CD4-positive, alpha-beta T cell treated with Interferon alpha-2 for 1 hour (primary cell): ENCODE measurements at regions not wholly inside any gene's neighbourhood (a gene's known extent, or its start where the extent isn't known, plus 50 kb on each side); places are given as distances from the start of the nearest gene placed in this dataset.
A peak's percentile ranks its signal among the peaks of the same experiment; 100 is the strongest.

Experiments
- DNase-seq, 2 donors: peaks; one replicate each; pipeline ENCODE4 v3.0.0-alpha.2; 2020 to 2022

DNA sequence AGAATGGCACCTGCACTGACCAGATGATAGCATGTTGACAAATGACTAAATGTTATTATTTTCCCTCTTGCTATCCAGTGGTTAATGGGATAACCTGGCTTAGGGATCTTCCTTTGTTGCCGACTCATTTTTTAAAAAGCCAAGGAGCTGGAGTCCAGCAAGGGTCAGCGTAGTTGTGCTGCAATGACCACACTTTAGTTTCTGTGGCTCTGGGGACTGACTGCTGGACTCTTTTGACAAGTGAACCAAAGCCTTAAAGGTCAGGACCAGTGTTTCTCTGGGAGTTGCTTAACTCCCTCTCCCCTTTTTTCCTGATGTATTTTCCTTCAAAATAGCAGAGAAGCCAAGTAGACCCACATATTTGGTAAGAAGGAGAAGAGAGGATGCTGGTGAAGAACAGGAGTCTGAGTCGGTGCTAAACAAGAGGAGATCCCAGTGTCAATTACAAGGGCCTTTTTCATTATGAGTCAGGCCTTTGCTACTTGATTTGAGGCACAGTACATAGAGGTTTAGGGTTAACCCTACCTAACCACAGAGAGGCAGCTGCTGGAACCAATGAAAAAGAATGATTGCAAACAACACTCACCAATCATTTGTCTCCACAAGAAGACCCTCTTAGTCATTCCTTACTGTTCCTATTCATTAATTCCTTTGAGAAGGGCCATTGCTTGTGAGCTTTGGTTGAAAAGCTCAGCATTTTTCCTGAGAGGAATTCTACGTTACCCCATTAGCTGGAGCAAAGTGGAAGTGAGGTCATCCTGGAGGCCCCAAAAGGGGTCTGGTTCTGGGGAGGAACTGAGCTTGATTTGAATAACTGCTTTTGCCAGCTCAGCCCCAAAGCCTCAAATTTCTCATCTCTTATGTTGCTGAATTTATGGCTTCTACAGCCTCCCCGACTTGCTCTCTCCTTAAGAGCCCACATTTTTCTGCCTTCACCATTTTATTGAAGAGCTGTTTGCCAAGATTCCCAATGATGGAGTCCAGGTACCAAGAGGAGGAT, 137.6 kb upstream of the HNMT start:
- no peak for DNase-seq

GRCh38 chr2:137828624-137829023, 135.6 kb upstream of the HNMT start:
- DNase-seq: no peak

DNA sequence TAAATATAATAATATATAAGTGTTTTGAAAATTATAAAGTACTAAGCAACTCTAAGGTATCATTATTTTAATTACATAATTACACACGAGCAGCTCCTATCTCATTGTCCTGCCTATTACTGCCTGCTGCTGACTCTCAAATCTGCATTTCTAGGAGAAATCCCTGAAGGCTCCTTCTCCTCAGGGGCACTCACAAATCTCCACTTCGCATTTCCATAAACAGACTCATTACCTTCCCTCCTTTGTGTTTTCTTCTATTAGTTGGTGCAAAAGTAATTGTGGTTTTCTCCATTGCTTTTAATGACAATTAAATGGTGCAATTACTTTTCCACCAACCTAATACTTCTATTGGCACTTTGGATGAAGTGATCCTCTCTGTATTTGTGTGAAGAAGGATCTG, 135.0 kb upstream of the HNMT start:
- no peak for DNase-seq

GRCh38 chr2:137834760-137835379, 129.4 kb upstream of the HNMT start:
- no peak for DNase-seq

- no peak for DNase-seq
Measured at GRCh38 chr2:137836671-137837070, 127.6 kb upstream of the HNMT start.

GRCh38 chr2:137837830-137838229, 126.4 kb upstream of the HNMT start:
- DNase-seq: no peak

DNA sequence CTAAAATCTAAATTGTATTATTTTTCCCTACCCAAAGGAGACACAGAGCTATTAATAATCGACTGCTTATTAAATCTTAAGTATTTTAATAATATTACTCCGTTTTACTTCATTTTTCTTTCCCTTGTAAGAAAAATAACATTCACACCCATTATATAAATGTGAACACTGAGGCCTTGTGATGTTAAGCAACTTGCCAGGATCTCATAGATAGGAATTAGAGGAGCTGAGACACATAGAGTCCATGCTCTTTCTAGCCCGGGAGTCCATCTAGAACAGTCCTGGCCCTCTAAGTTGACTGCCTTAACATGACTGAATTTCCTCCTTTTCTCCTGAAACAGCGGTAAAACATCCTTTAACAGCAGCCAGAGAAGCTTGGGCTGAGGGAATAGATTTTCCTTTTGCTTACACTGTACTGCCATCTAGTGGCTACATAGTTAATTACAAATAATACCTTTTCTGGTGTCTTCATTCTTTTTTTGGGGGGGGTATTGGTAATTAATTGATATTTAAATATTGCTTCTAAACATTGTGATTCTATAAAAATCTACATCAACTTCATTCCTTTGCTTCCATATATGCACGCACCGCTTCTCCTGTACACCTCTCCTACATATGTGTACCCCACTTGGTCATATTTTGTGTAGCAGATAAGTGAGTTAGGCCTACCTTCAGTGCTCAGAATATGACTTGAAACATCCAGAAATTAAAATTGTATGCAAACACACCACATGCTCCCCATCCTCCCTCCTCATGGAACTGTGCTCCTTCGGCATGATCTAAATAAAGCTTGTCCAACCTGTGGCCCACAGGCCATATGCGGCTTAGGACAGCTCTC, 125.8 kb upstream of the HNMT start:
- DNase-seq: peak in 1 of 2 donors; percentile 49

- no peak for DNase-seq
Measured at GRCh38 chr2:137842430-137842829, 121.8 kb upstream of the HNMT start.

DNA sequence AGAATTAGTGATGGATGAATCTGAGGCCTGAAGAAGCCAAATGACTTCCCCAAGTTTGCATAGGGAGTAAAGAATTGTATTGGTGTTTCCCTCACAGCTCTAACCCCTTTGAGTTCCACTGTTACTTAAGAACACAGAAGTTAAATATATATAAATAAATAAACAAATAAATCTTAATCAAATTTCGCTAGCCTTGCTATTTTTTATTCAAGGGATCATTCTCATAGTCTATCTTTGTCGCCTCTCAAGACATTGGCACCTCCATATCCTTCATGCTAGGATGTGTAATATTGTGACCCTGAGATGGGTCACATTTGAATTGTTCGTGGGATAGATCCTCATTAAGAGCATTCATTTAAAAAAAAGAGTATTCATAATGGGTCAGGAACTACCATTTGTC, 121.3 kb upstream of the HNMT start:
- no peak for DNase-seq

DNA sequence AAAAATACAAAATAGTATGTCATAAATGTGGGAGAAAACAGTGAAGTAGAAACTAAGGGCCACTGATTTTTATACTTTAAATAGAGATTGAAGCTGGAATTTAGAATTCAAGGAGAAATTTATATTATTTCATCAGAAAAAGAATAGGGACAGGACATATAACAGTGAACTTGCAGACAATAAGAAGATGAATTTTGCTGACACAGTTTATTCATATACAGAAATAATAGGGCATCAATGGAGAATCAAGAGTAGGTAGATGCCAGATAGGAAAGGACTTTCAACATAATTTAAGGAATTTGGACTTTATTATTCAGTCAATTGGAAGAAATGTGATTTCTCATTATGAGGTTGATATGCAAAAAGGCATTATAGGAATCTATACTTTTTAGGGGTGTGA, 118.9 kb upstream of the HNMT start:
- no peak for DNase-seq

GRCh38 chr2:137846993-137847392, 117.3 kb upstream of the HNMT start:
- DNase-seq: no peak

- no peak for DNase-seq
Measured at GRCh38 chr2:137847443-137847842, 116.8 kb upstream of the HNMT start.

- DNase-seq: no peak
Measured at GRCh38 chr2:137857881-137858280, 106.4 kb upstream of the HNMT start.

DNA sequence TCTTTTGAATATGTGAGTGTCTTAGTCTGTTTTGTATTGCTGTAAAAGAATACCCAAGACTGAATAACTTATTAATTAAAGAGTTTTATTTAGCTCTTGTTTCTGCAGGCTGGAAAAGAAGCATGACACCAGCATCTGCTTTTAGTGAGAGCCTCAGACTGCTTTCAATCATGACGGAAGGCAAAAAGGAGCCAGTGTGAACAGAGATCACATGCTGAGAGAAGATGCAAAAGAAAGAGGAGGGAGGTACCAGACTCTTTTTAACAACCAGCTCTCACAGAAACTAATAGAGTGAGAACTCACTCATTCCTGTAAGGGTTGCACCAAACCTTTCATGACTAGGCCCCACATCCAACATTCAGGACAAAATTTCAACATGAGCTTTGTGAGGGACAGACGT, 101.6 kb upstream of the HNMT start:
- no peak for DNase-seq

GRCh38 chr2:137865954-137866540, 98.2 kb upstream of the HNMT start:
- peak; percentile 7 to 44 for DNase-seq

DNA sequence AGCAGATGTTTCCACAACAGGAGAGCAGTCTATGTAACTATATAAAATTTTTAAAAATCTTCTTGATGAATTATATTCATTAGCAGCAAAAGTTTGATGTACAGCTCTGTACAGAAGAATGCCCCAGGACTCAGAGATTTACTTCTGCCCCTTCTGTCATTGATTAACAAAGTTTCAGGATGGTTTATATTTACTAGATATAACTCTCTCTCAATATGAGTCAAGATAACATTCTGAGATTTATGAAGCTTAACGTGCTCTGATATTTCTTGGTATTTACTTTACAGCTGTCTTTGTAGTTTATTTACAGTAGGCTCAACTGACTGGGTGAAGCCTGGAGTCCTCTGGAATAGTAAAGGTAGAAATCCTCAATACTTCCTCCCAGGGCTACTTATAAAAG, 93.6 kb upstream of the HNMT start:
- no peak for DNase-seq

GRCh38 chr2:137872577-137872976, 91.7 kb upstream of the HNMT start:
- no peak for DNase-seq

- no peak for DNase-seq
Measured at GRCh38 chr2:137873536-137874244, 90.6 kb upstream of the HNMT start.

GRCh38 chr2:137879121-137879520, 85.2 kb upstream of the HNMT start:
- no peak for DNase-seq

GRCh38 chr2:137881711-137882110, 82.6 kb upstream of the HNMT start:
- DNase-seq: no peak

GRCh38 chr2:137886083-137886831, 78.0 kb upstream of the HNMT start:
- DNase-seq: no peak

GRCh38 chr2:137888845-137889244, 75.4 kb upstream of the HNMT start:
- no peak for DNase-seq
